Calu3 (cell line): ENCODE measurements at regions not wholly inside any gene's neighbourhood (a gene's known extent, or its start where the extent isn't known, plus 50 kb on each side); places are given as distances from the start of the nearest gene placed in this dataset.

Experiments
- BruUV-seq: library from RNA; stranded (reverse); fragments of 400-500 nt; replicated peaks from 2 replicates; lab custom pipeline; 2021; lab: Mats Ljungman, UMichigan
- CTCF ChIA-PET: fragments of 300-600 bp; sonication (Branson Sonifier 250); formaldehyde crosslinking; loops from one replicate; lab custom pipeline; 2022; ENCODE audit warnings: antibody characterized with exemption; lab: Charles Lee
- DNase-seq: peaks from one replicate; pipeline ENCODE4 v3.0.0; 2022
- H3K27ac Mint-ChIP-seq: one replicate; pipeline ENCODE4 v1.8.0; 2022; ENCODE audit warnings: mixed read lengths; ENCODE audit not compliant: unreplicated experiment
- H3K27me3 Mint-ChIP-seq: one replicate; pipeline ENCODE4 v1.8.0; 2022; ENCODE audit warnings: mixed read lengths; ENCODE audit not compliant: unreplicated experiment
- H3K36me3 Mint-ChIP-seq: one replicate; pipeline ENCODE4 v1.8.0; 2022; ENCODE audit warnings: mild to moderate bottlenecking, moderate library complexity, mixed read lengths; ENCODE audit not compliant: insufficient read depth, unreplicated experiment
- H3K4me1 Mint-ChIP-seq: one replicate; pipeline ENCODE4 v1.8.0; 2022; ENCODE audit warnings: mild to moderate bottlenecking, low read depth, mixed read lengths; ENCODE audit not compliant: unreplicated experiment
- H3K4me3 Mint-ChIP-seq: one replicate; pipeline ENCODE4 v1.8.0; 2022; ENCODE audit warnings: mild to moderate bottlenecking, low read depth, moderate library complexity, mixed read lengths; ENCODE audit not compliant: unreplicated experiment
- H3K9me3 Mint-ChIP-seq: one replicate; pipeline ENCODE4 v1.8.0; 2022; ENCODE audit warnings: low read depth, mixed read lengths; ENCODE audit not compliant: unreplicated experiment
- intact Hi-C: fragments of 100-400 bp; cut with micrococcal nuclease; formaldehyde crosslinking; loops from one replicate; pipeline ENCODE4 v1.10.0; 2022; ENCODE audit not compliant: unreplicated experiment
- TF ChIP-seq, protein P1 (sequence below): fragments of 200-600 bp; IDR thresholded peaks from one replicate; pipeline ENCODE4 v1.8.0; 2022; ENCODE audit warnings: antibody characterized with exemption; ENCODE audit not compliant: unreplicated experiment

DNA sequence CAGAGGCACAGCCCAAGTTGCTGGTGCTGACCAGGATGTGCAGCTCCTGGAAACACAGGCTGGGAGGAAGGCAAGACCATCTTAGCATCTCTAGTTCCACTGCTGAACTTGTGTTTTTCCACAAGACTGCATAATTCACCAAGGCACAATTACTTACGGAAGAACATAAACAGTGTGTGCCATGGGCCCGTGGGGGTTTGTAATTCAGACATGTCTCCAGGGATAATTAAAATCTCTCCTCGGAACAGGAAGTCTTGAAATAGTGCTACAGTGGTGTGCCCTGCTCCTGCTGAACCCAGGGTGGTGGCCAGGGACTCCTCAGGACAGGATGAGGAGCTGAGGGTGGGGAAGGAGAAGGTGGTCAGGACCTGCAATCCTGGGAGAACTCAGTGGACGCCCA, 188.2 kb downstream of the CCT6B start:
- Mint-ChIP-seq H3K9me3 (no peaks in the 10 kb centered on the region), H3K4me3 (no peak overlapping the region), H3K4me1 (no peaks in the 10 kb centered on the region), H3K27ac (no peak overlapping the region), H3K36me3 (no peaks in the 10 kb centered on the region), H3K27me3 (peaks cover 98% of the 10 kb centered on the region)
- BruUV-seq, result no TSS peak
- TF ChIP-seq, protein P1, sequence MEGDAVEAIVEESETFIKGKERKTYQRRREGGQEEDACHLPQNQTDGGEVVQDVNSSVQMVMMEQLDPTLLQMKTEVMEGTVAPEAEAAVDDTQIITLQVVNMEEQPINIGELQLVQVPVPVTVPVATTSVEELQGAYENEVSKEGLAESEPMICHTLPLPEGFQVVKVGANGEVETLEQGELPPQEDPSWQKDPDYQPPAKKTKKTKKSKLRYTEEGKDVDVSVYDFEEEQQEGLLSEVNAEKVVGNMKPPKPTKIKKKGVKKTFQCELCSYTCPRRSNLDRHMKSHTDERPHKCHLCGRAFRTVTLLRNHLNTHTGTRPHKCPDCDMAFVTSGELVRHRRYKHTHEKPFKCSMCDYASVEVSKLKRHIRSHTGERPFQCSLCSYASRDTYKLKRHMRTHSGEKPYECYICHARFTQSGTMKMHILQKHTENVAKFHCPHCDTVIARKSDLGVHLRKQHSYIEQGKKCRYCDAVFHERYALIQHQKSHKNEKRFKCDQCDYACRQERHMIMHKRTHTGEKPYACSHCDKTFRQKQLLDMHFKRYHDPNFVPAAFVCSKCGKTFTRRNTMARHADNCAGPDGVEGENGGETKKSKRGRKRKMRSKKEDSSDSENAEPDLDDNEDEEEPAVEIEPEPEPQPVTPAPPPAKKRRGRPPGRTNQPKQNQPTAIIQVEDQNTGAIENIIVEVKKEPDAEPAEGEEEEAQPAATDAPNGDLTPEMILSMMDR, result no peak
- intact Hi-C loops, result no loop called here
- CTCF ChIA-PET, result no interaction called here
- DNase-seq, result no peak

DNA sequence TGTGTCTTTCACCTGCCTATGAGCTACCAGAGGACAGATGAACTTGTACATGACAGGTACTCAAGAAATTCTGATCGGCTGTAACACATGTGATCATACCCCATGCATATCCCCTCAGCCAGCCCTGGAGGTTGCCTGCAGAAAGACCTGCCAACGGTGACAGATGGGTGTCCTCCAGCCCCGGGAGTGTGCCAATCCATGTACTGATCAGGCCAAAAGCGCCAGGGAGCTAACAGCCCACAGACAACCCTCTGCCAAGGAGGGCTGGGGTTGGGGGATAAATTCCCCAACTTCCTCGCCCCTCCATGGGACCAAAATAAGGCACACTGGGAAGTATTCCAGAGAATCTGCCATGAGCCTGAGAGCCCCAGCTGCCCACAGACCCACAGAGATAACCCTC, 189.4 kb downstream of the CCT6B start:
- H3K4me3 Mint-ChIP-seq, result no peak overlapping the region
- intact Hi-C loops, result no loop called here
- CTCF ChIA-PET, result interaction anchor here (0.5 kb wide), 1 partner anchor 88 kb away, joined by 3 read pairs; no protein-coding TSS in a partner anchor
- peaks cover 93% of the 10 kb centered on the region for H3K27me3 Mint-ChIP-seq
- H3K4me1 Mint-ChIP-seq, result no peaks in the 10 kb centered on the region
- BruUV-seq, result no TSS peak
- H3K36me3 Mint-ChIP-seq, result no peaks in the 10 kb centered on the region
- TF ChIP-seq, protein P1, result no peak
- H3K9me3 Mint-ChIP-seq, result no peaks in the 10 kb centered on the region
- H3K27ac Mint-ChIP-seq, result no peak overlapping the region
- DNase-seq, result no peak

DNA sequence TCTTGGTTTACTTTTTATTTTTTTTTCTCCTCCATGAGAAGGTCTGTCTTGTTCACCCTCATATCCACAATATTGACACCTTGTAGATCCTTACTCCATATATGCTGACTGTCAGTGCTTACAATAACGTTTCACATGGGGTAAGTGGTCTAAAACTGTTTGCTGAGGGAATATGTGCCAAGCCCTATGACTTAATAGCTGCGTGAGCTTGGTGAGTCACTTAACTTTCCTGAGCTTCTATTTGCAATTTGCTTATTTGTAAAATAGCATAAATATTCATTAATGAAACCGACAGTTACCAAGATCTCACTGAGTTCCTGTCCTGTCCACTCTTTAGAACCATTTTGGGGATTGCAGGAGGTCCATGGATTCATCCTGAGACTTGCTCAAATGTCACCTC, 190.7 kb downstream of the CCT6B start:
- H3K36me3 Mint-ChIP-seq, result no peaks in the 10 kb centered on the region

DNA sequence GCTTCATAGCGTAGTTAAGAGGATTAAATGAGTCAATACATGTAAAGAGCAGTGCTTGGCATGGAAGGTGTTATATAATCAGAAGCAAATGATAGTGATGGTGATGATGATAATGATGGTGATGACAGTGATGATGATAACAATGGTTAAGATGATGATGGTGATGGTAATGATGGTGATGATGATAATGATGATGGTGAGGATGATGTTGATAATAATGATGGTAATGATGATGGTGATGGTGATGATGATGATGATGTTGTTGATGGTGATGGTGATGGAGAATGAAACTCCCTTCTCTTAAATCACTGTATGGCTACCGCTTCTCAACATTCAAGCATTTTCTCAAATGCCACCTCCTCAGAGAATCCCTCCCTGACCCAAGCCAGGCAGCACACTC, 190.5 kb downstream of the TMEM132E start:
- Mint-ChIP-seq H3K4me3 (no peak overlapping the region), H3K27me3 (peaks cover 73% of the 10 kb centered on the region), H3K4me1 (no peaks in the 10 kb centered on the region), H3K36me3 (no peaks in the 10 kb centered on the region), H3K27ac (no peak overlapping the region), H3K9me3 (no peaks in the 10 kb centered on the region)
- DNase-seq, result no peak
- intact Hi-C loops, result no loop called here
- TF ChIP-seq, protein P1, result no peak
- no TSS peak for BruUV-seq
- CTCF ChIA-PET, result no interaction called here

More for the DNA sequence above, 190.7 kb downstream of the CCT6B start:
- H3K9me3 Mint-ChIP-seq, result no peaks in the 10 kb centered on the region
- no peaks in the 10 kb centered on the region for H3K4me1 Mint-ChIP-seq
- DNase-seq, result no peak
- intact Hi-C loops, result no loop called here
- H3K4me3 Mint-ChIP-seq, result no peak overlapping the region
- TF ChIP-seq, protein P1, result no peak
- peaks cover 80% of the 10 kb centered on the region for H3K27me3 Mint-ChIP-seq
- CTCF ChIA-PET, result no interaction called here
- BruUV-seq, result no TSS peak
- H3K27ac Mint-ChIP-seq, result no peak overlapping the region
